Endothelial cell of umbilical vein (primary cell): ENCODE measurements at regions not wholly inside any gene's neighbourhood (a gene's known extent, or its start where the extent isn't known, plus 50 kb on each side); places are given as distances from the start of the nearest gene placed in this dataset.

Source experiments
- POLR2A ChIP-seq: IDR thresholded peaks from 2 replicates; pipeline ENCODE4 v1.6.1; 2012; ENCODE audit warnings: low read depth, mild to moderate bottlenecking, control low read depth, low read length
- POLR2AphosphoS5 ChIP-seq: IDR thresholded peaks from 2 replicates; pipeline ENCODE4 v1.6.1; 2012; ENCODE audit warnings: low read depth, mild to moderate bottlenecking, control low read depth, low read length, moderate library complexity; ENCODE audit not compliant: insufficient read depth
- TF ChIP-seq, protein P1 (sequence below), 2 donors: IDR thresholded peaks; 1 replicate in 1 of 2; 2 replicates in 1 of 2; pipeline ENCODE4 v1.5.1; 2011; ENCODE audit warnings: low read length in 2 of 2, mild to moderate bottlenecking in 2 of 2, moderate library complexity in 2 of 2, control low read depth in 1 of 2, inconsistent platforms in 1 of 2, low read depth in 1 of 2; ENCODE audit not compliant: insufficient read depth in 1 of 2; ENCODE audit errors: extremely low read depth in 1 of 2

DNA sequence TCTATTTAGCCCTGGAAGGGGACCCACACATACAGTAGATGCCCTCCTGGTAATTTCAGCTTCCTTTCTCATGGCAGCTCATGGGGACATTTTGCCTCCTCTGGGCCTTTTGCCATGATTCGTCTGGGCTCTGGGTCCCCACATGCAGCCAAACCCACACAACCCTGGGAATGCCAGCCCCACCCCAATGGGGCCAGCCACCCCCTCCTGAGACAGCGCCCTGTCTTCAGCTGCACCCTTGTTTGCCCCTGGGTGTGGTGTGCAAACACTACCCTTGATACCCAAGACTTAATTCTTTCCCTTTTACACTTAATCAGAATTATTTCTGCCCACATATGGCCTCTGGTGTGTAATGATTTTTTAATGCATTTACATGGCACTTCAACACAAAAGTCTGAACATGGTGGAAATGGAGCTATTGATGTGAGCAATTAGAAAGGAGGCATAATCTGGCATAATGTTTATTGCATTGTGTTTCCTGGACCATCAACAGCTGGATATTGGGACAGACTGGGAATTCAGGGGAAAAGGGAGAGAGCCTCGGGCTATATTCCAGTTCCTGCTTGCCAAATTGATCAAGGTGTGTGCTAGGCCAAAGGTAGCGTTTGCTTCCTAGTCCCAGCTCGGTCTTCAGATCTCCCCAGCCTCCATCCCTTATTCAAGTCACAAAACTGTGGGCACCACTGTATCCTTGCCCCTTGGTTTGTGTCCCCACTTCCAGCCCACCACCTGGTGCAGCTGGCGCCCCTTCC lies 85.0 kb upstream of the ANO1 start:
- TF ChIP-seq POLR2A (no peak), POLR2AphosphoS5 (no peak)
- TF ChIP-seq, protein P1, sequence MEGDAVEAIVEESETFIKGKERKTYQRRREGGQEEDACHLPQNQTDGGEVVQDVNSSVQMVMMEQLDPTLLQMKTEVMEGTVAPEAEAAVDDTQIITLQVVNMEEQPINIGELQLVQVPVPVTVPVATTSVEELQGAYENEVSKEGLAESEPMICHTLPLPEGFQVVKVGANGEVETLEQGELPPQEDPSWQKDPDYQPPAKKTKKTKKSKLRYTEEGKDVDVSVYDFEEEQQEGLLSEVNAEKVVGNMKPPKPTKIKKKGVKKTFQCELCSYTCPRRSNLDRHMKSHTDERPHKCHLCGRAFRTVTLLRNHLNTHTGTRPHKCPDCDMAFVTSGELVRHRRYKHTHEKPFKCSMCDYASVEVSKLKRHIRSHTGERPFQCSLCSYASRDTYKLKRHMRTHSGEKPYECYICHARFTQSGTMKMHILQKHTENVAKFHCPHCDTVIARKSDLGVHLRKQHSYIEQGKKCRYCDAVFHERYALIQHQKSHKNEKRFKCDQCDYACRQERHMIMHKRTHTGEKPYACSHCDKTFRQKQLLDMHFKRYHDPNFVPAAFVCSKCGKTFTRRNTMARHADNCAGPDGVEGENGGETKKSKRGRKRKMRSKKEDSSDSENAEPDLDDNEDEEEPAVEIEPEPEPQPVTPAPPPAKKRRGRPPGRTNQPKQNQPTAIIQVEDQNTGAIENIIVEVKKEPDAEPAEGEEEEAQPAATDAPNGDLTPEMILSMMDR (IDR thresholded peaks at IDR 0.05; ENCODE audit: extremely low read depth in 1 of 2, insufficient read depth in 1 of 2, low read depth in 1 of 2, low read length in 2 of 2): no peak
